Keratinocyte (primary cell): ENCODE measurements at regions not wholly inside any gene's neighbourhood (a gene's known extent, or its start where the extent isn't known, plus 50 kb on each side); places are given as distances from the start of the nearest gene placed in this dataset.

Experiments
- EZH2 ChIP-seq: IDR thresholded peaks from one replicate; pipeline ENCODE4 v1.6.1; 2012; ENCODE audit warnings: inconsistent platforms, mild to moderate bottlenecking, low read length, moderate library complexity
- TF ChIP-seq, protein P1 (sequence below), 3 experiments: IDR thresholded peaks in 1 of 3; conservative IDR thresholded peaks in 1 of 3; optimal IDR thresholded peaks in 1 of 3; 2 replicates in 2 of 3; 3 replicates in 1 of 3; pipeline versions ENCODE3 to v1.5.1; 2011; ENCODE audit warnings: low read length in 3 of 3, mild to moderate bottlenecking in 3 of 3, moderate library complexity in 2 of 3, control low read depth in 1 of 3, inconsistent platforms in 1 of 3; ENCODE audit not compliant: insufficient read depth in 2 of 3; ENCODE audit errors: extremely low read depth in 1 of 3

GRCh38 chr7:36092221-36092771 lies 60.8 kb upstream of the EEPD1 start:
- TF ChIP-seq EZH2: no peak
- TF ChIP-seq, protein P1, sequence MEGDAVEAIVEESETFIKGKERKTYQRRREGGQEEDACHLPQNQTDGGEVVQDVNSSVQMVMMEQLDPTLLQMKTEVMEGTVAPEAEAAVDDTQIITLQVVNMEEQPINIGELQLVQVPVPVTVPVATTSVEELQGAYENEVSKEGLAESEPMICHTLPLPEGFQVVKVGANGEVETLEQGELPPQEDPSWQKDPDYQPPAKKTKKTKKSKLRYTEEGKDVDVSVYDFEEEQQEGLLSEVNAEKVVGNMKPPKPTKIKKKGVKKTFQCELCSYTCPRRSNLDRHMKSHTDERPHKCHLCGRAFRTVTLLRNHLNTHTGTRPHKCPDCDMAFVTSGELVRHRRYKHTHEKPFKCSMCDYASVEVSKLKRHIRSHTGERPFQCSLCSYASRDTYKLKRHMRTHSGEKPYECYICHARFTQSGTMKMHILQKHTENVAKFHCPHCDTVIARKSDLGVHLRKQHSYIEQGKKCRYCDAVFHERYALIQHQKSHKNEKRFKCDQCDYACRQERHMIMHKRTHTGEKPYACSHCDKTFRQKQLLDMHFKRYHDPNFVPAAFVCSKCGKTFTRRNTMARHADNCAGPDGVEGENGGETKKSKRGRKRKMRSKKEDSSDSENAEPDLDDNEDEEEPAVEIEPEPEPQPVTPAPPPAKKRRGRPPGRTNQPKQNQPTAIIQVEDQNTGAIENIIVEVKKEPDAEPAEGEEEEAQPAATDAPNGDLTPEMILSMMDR (optimal IDR thresholded peaks at IDR 0.05 in 1 of 3, IDR thresholded peaks at IDR 0.05 in 1 of 3, conservative IDR thresholded peaks at IDR 0.05 in 1 of 3; ENCODE audit: extremely low read depth in 1 of 3, insufficient read depth in 2 of 3, low read length in 3 of 3): no peak
